ENCODE measurements at regions not wholly inside any gene's neighbourhood (a gene's known extent, or its start where the extent isn't known, plus 50 kb on each side); places are given as distances from the start of the nearest gene placed in this dataset.
A peak's percentile ranks its signal among the peaks of the same experiment; 100 is the strongest.
"Not testable (repeated sequence)": the region's sequence is repeated elsewhere in the genome, so short reads cannot be mapped to it uniquely, and the experiment has no call there.

DNA sequence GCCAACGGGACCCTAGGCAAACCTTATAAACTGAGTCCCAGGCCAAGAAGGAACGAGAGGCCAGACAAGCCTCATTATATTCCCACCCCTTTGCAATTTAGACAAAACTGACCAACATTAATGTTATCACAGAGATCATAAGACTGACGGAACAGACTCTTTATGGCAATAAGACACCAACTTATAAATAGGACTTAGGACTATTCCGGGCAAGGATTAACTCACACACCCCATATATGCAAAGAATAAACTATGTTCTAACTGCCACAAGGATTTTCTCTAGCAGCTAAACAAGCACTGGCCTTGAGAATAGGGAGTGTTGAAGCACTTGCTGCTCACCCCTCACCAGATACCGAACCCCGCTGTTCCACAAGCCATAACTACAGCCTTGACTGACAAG is 91.1 kb upstream of the FCGR1A start:
- not testable (repeated sequence) for H3K4me3 ChIP-seq (replicated peaks in 1 of 2; ENCODE audit: low read depth in 2 of 2, low read length in 2 of 2); DNase-seq (ENCODE audit: low read depth in 2 of 2)

DNA sequence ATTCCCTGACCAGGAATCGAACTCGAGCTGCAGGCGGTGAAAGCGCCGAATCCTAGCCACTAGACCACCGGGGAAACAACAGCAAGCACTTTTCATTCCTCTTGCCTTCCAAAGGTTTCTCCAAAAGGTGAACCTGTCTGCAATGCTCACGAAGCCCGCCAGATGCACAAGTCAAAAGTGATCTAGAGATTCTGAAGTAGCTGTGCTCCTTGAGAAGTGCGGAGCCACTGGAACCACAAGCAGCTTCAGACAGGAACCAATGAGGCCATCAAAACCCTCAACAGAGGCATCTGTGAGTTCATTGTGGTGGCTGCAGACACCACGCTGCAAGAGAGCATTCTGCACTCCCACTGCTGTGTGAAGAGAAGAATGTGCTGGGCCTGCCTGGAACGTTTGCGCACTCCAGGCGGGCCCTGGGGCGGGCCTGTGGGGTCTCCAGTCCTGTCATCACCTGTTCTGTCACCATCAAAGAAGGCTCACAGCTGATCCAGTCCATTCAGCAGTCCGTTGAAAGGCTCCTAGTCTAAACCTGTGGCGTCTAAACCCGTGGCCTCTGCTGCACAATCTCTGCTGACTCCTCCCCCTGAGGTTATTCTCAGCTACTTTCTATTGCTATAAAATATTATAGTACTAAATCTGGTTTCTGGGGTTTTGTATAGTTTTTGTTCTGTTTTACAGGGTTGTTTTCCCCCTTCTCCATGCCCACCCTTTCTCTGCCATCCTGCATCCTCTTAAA is 89.5 kb upstream of the FCGR1A start:
- DNase-seq (ENCODE audit: low read depth in 2 of 2); H3K4me3 ChIP-seq (replicated peaks in 1 of 2; ENCODE audit: low read depth in 2 of 2, low read length in 2 of 2): not testable (repeated sequence)

GRCh38 chr1:149695066-149695465 is 87.4 kb upstream of the FCGR1A start:
- not testable (repeated sequence) for DNase-seq (ENCODE audit: low read depth in 2 of 2)

DNA sequence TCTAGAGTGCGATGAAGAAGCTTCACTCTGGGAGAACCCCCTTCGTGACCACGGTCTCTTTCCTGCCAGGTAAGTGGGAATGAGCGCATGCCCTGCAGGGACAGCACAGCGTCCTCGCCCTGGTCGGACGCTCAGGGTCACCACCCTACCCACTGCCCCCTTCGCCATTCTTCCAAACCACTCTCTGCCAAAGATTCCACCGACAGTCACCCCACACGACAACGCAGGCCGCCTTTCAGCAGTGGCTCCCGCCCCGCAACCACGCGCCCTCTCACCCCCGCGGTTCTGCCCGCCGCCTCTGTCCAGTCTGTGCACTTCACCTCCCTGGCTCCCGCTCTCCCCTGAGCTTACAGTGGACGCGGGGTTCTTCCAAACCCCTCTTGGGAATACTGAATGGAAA is 82.3 kb upstream of the FCGR1A start:
- DNase-seq (ENCODE audit: low read depth in 2 of 2); H3K4me3 ChIP-seq (replicated peaks in 1 of 2; ENCODE audit: low read depth in 2 of 2, low read length in 2 of 2): not testable (repeated sequence)

More at GRCh38 chr1:149695066-149695465, 87.4 kb upstream of the FCGR1A start:
- not testable (repeated sequence) for H3K4me3 ChIP-seq (replicated peaks in 1 of 2; ENCODE audit: low read depth in 2 of 2, low read length in 2 of 2)

GRCh38 chr1:149700677-149701567 is 81.6 kb upstream of the FCGR1A start:
- DNase-seq (ENCODE audit: low read depth in 2 of 2), result not testable (repeated sequence)

DNA sequence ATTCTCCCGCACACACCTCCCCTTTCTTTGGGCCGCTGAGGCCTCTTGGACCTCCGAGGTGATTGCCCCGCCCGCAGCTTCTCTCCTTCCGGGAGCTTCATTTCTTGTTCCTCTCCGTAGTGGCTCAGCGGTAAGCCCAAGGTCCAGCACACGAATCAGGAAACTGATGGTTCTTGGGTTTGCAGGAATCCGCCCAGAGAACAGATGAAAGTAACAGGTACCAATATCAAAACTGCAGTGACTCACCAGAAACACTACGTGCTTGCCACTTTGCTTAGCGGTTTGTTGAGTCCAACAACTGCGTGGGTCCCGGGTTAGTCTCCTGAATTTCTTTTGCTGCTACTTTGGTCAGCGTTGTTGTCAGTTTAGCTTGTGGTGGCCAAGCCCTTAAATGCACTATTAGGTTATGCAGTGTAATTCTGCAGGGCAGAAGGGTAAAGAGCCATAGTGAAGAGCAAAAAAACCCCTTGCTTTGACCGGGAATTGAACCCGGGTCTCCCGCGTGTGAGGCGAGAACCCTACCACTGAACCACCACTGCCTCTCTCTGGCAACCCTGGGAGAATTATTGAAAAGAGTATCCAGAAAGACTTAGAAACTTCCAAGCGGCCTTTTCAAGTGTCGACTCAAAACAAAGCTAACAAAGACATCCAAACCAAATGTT is 74.2 kb upstream of the FCGR1A start:
- H3K4me3 ChIP-seq (replicated peaks in 1 of 2; ENCODE audit: low read depth in 2 of 2, low read length in 2 of 2), result not testable (repeated sequence)
- DNase-seq (ENCODE audit: low read depth in 2 of 2), result peak in 1 of 2 donors; percentile 92

More at GRCh38 chr1:149700677-149701567, 81.6 kb upstream of the FCGR1A start:
- not testable (repeated sequence) for H3K4me3 ChIP-seq (replicated peaks in 1 of 2; ENCODE audit: low read depth in 2 of 2, low read length in 2 of 2)

GRCh38 chr1:149711651-149712050 is 70.8 kb upstream of the FCGR1A start:
- not testable (repeated sequence) for DNase-seq (ENCODE audit: low read depth in 2 of 2); H3K4me3 ChIP-seq (replicated peaks in 1 of 2; ENCODE audit: low read depth in 2 of 2, low read length in 2 of 2)

GRCh38 chr1:149712154-149712927 is 70.2 kb upstream of the FCGR1A start:
- peak overlapping the region in 1 of 2 donors; percentile 24 for H3K4me3 ChIP-seq (replicated peaks in 1 of 2; ENCODE audit: low read depth in 2 of 2, low read length in 2 of 2)
- peak; percentile 49 to 78 for DNase-seq (ENCODE audit: low read depth in 2 of 2)

DNA sequence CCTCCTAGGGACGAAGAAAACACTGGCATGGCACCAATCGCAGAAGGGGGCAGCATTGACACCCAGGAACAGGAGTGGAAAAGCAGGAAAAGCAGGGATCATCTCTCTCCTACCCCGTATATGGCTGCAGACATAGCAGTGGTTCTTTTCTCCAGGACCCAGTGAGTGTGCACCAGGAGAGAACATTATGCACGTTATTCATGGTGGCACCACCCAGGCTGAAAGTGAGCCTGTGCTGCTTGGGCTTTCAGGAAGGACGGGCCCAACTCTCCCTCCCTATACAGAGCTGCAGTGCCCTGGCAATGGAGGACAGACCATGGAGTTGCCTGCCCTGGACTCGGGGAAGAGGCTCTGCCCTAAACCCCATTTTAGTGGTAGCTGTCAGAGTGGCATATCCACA is 69.0 kb upstream of the FCGR1A start:
- H3K4me3 ChIP-seq (replicated peaks in 1 of 2; ENCODE audit: low read depth in 2 of 2, low read length in 2 of 2); DNase-seq (ENCODE audit: low read depth in 2 of 2): not testable (repeated sequence)

- DNase-seq (ENCODE audit: low read depth in 2 of 2); H3K4me3 ChIP-seq (replicated peaks in 1 of 2; ENCODE audit: low read depth in 2 of 2, low read length in 2 of 2): not testable (repeated sequence)
Observed at GRCh38 chr1:149713952-149714351, 68.5 kb upstream of the FCGR1A start.

- H3K4me3 ChIP-seq (replicated peaks in 1 of 2; ENCODE audit: low read depth in 2 of 2, low read length in 2 of 2); DNase-seq (ENCODE audit: low read depth in 2 of 2): not testable (repeated sequence)
Observed at GRCh38 chr1:149724618-149725302, 57.7 kb upstream of the FCGR1A start.

DNA sequence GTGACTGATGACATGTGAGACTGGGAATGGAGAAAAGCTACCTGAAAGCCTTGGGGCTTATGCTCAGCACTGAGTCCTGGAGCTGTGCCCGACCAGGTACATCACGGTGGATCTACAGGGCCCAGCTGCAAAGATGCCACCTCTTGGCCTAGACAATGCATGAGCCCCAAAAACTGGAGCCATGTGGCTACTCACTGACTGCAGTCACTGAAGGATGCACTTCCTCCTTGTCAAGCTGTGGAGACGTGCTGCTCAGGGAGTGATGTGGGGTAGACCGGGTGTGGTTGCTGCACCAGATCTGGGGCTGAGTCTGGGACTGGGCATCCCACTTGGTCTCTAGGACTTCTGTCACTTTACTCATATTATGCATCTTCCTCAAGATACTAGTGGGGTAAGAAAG is 55.8 kb upstream of the FCGR1A start:
- DNase-seq (ENCODE audit: low read depth in 2 of 2); H3K4me3 ChIP-seq (replicated peaks in 1 of 2; ENCODE audit: low read depth in 2 of 2, low read length in 2 of 2): not testable (repeated sequence)

DNA sequence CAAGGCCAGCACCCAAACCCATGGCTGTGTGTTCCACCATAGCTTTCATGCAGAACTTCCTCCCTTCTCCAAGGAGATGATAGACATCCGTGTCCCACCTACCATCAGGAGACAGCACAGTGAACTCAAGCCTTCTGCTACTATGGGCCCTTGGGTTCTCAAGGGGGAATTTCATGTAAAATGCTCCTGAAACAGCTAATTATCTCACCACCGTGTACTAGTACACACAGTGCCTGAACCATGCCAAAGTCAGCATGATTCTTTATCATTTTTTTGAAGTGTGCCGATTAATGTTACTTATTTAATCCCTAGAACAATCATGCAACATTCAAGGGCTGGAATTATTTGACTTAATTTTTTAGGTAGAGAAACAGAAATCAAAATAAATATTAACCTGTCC is 53.9 kb upstream of the FCGR1A start:
- H3K4me3 ChIP-seq (replicated peaks in 1 of 2; ENCODE audit: low read depth in 2 of 2, low read length in 2 of 2); DNase-seq (ENCODE audit: low read depth in 2 of 2): not testable (repeated sequence)

All from cardiac fibroblast (primary cell).